ACC112 (cell line): ENCODE measurements at regions not wholly inside any gene's neighbourhood (a gene's known extent, or its start where the extent isn't known, plus 50 kb on each side); places are given as distances from the start of the nearest gene placed in this dataset.
"Not testable (repeated sequence)": the region's sequence is repeated elsewhere in the genome, so short reads cannot be mapped to it uniquely, and the experiment has no call there.

Source experiments
- H2AFZ ChIP-seq: fragments of 200-600 bp; sonication (generic); one replicate; pipeline ENCODE4 v1.6.0; 2017; ENCODE audit warnings: antibody characterized with exemption, low read length; ENCODE audit not compliant: unreplicated experiment
- H3K27ac ChIP-seq: fragments of 200-600 bp; sonication (generic); 2 replicates; pipeline ENCODE4 v1.5.1; 2014; ENCODE audit warnings: low read depth, mild to moderate bottlenecking, antibody characterized with exemption, low read length, moderate library complexity
- H3K27me3 ChIP-seq: fragments of 200-600 bp; sonication (generic); 2 replicates; pipeline ENCODE4 v1.6.1; 2014; ENCODE audit warnings: mild to moderate bottlenecking, antibody characterized with exemption, low read length, moderate library complexity, mixed read lengths; ENCODE audit not compliant: insufficient read depth
- H3K36me3 ChIP-seq: fragments of 200-600 bp; sonication (generic); 2 replicates; pipeline ENCODE4 v1.6.1; 2016; ENCODE audit warnings: mild to moderate bottlenecking, antibody characterized with exemption, low read length, moderate library complexity, mixed read lengths; ENCODE audit not compliant: insufficient read depth
- H3K4me1 ChIP-seq: fragments of 200-600 bp; sonication (generic); one replicate; pipeline ENCODE4 v1.6.1; 2016; ENCODE audit warnings: low read length, mixed read lengths; ENCODE audit not compliant: insufficient read depth, unreplicated experiment, control insufficient read depth
- H3K4me3 ChIP-seq: fragments of 200-600 bp; sonication (generic); 2 replicates; pipeline ENCODE4 v1.5.1; 2014; ENCODE audit warnings: mild to moderate bottlenecking, low read depth, low read length
- H3K79me2 ChIP-seq: fragments of 200-600 bp; sonication (generic); one replicate; pipeline ENCODE4 v1.6.0; 2016; ENCODE audit warnings: low read length; ENCODE audit not compliant: control insufficient read depth, unreplicated experiment, insufficient read depth

- Histone ChIP-seq H3K4me1 (no peaks in the 10 kb centered on the region), H3K36me3 (no peaks in the 10 kb centered on the region), H3K27me3 (no peaks in the 10 kb centered on the region), H3K79me2 (no peaks in the 10 kb centered on the region), H3K27ac (no peak overlapping the region), H3K4me3 (no peak overlapping the region), H2AFZ (no peak overlapping the region)
Observed at GRCh38 chr2:16104949-16105668, 164.8 kb downstream of the MYCN start.

- Histone ChIP-seq H3K79me2 (no peaks in the 10 kb centered on the region), H3K27ac (no peak overlapping the region), H2AFZ (no peak overlapping the region), H3K36me3 (no peaks in the 10 kb centered on the region), H3K27me3 (no peaks in the 10 kb centered on the region), H3K4me3 (no peak overlapping the region), H3K4me1 (no peaks in the 10 kb centered on the region)
Observed at GRCh38 chr2:16104315-16104948, 164.1 kb downstream of the MYCN start.

- H3K27ac ChIP-seq = no peak overlapping the region
- H3K27me3 ChIP-seq = no peaks in the 10 kb centered on the region
- H2AFZ ChIP-seq = no peak overlapping the region
- no peaks in the 10 kb centered on the region for H3K36me3 ChIP-seq
- H3K4me3 ChIP-seq = no peak overlapping the region
- H3K4me1 ChIP-seq = no peaks in the 10 kb centered on the region
- no peaks in the 10 kb centered on the region for H3K79me2 ChIP-seq
Observed at GRCh38 chr2:16103614-16104314, 163.4 kb downstream of the MYCN start.

GRCh38 chr2:16102976-16103380, 162.6 kb downstream of the MYCN start:
- Histone ChIP-seq H3K79me2 (no peaks in the 10 kb centered on the region), H3K27me3 (no peaks in the 10 kb centered on the region), H3K4me1 (no peaks in the 10 kb centered on the region), H2AFZ (no peak overlapping the region), H3K4me3 (no peak overlapping the region), H3K36me3 (no peaks in the 10 kb centered on the region), H3K27ac (no peak overlapping the region)

- Histone ChIP-seq H3K79me2 (no peaks in the 10 kb centered on the region), H3K4me1 (no peaks in the 10 kb centered on the region), H3K27ac (no peak overlapping the region)
Observed at GRCh38 chr2:16102358-16102975, 162.1 kb downstream of the MYCN start.

GRCh38 chr2:16101196-16101595, 160.8 kb downstream of the MYCN start:
- no peak overlapping the region for H3K4me3 ChIP-seq
- no peak overlapping the region for H3K27ac ChIP-seq
- H3K36me3 ChIP-seq = no peaks in the 10 kb centered on the region
- no peak overlapping the region for H2AFZ ChIP-seq
- H3K79me2 ChIP-seq = no peaks in the 10 kb centered on the region
- H3K4me1 ChIP-seq = no peaks in the 10 kb centered on the region
- no peaks in the 10 kb centered on the region for H3K27me3 ChIP-seq

More at GRCh38 chr2:16102358-16102975, 162.1 kb downstream of the MYCN start:
- no peaks in the 10 kb centered on the region for H3K36me3 ChIP-seq
- H2AFZ ChIP-seq = no peak overlapping the region
- no peaks in the 10 kb centered on the region for H3K27me3 ChIP-seq
- no peak overlapping the region for H3K4me3 ChIP-seq

- Histone ChIP-seq H3K27me3 (no peaks in the 10 kb centered on the region), H3K36me3 (no peaks in the 10 kb centered on the region), H3K79me2 (no peaks in the 10 kb centered on the region), H3K27ac (no peak overlapping the region), H2AFZ (no peak overlapping the region), H3K4me1 (no peaks in the 10 kb centered on the region), H3K4me3 (no peak overlapping the region)
Observed at GRCh38 chr2:16100006-16100405, 159.7 kb downstream of the MYCN start.

- Histone ChIP-seq H3K36me3 (no peaks in the 10 kb centered on the region), H3K27me3 (no peaks in the 10 kb centered on the region), H3K4me3 (no peak overlapping the region), H3K27ac (no peak overlapping the region), H3K4me1 (no peaks in the 10 kb centered on the region), H3K79me2 (no peaks in the 10 kb centered on the region), H2AFZ (no peak overlapping the region)
Observed at GRCh38 chr2:16099326-16099725, 159.0 kb downstream of the MYCN start.

- Histone ChIP-seq H3K27me3 (no peaks in the 10 kb centered on the region), H3K4me3 (no peak overlapping the region), H3K27ac (no peak overlapping the region), H2AFZ (no peak overlapping the region), H3K4me1 (no peaks in the 10 kb centered on the region), H3K79me2 (no peaks in the 10 kb centered on the region), H3K36me3 (no peaks in the 10 kb centered on the region)
Observed at GRCh38 chr2:16096962-16097361, 156.6 kb downstream of the MYCN start.

- H3K4me3 ChIP-seq, H3K79me2 ChIP-seq, H3K36me3 ChIP-seq, H2AFZ ChIP-seq, H3K27me3 ChIP-seq, H3K27ac ChIP-seq, H3K4me1 ChIP-seq: not testable (repeated sequence)
Observed at GRCh38 chr2:16095483-16095882, 155.1 kb downstream of the MYCN start.
